ENCODE measurements at regions not wholly inside any gene's neighbourhood (a gene's known extent, or its start where the extent isn't known, plus 50 kb on each side); places are given as distances from the start of the nearest gene placed in this dataset.

DNA sequence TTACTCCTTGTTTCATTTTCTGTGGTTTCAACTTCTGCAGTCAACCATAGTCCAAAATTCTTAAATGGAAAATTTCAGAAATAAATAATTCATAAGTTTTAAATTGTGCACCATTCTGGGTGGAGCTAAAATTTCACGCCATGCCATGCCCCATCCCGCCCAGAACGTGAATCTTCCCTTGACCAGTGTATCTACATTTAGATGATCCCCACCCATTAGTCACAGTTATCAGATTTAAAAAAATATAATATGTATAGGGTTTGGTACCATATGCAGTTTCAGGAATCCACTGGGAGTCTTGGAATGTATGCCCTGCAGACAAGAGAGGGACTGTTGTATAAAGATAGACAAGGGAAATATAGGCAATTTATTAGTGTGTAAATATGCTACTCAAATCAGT lies 759.7 kb upstream of the ZNF608 start:
- Histone ChIP-seq H3K9ac (ENCODE audit: insufficient read length, low read depth) (no peak overlapping the region), H3K4me1 (ENCODE audit: insufficient read depth, insufficient read length) (no peaks in the 10 kb centered on the region), H3K4me3 (ENCODE audit: insufficient read length, low read depth) (no peak overlapping the region), H3K27me3 (ENCODE audit: insufficient read depth, insufficient read length) (no peaks in the 10 kb centered on the region), H3K9me3 (ENCODE audit: insufficient read depth, low read length) (no peaks in the 10 kb centered on the region), H3K36me3 (ENCODE audit: insufficient read depth, insufficient read length, low read length) (no peaks in the 10 kb centered on the region)
- DNase-seq (ENCODE audit: low read depth, low spot score), result no peak
- TF ChIP-seq ZNF274 (IDR thresholded peaks at IDR 0.05; ENCODE audit: low read depth, low read length), result no peak
- no peak for TF ChIP-seq YY1 (IDR thresholded peaks at IDR 0.05; ENCODE audit: insufficient read depth, insufficient read length)
- TF ChIP-seq SUZ12 (IDR thresholded peaks at IDR 0.05; ENCODE audit: extremely low read depth, insufficient read depth, insufficient read length), result no peak

DNA sequence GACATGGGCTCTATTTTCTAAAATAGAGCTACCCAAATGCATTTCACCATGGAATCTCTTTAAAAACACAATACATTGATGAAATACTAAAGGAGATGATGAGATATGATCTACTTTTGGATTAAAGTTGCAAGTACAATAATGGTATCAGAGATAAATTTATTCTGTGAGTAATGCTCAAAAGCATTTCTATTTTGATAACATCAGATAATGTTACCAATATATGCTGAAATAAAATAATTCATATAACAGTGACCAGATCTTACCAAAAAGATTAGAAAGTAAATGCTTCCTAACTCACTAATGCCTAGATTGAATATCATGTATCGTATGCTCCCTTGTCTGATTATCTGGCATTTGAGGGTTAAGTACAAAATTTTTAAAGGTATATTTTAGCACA lies 761.8 kb upstream of the ZNF608 start:
- H3K4me3 ChIP-seq (ENCODE audit: insufficient read length, low read depth), result no peak overlapping the region
- DNase-seq (ENCODE audit: low read depth, low spot score), result no peak
- H3K27me3 ChIP-seq (ENCODE audit: insufficient read depth, insufficient read length), result no peaks in the 10 kb centered on the region
- TF ChIP-seq YY1 (IDR thresholded peaks at IDR 0.05; ENCODE audit: insufficient read depth, insufficient read length), result no peak
- TF ChIP-seq SUZ12 (IDR thresholded peaks at IDR 0.05; ENCODE audit: extremely low read depth, insufficient read depth, insufficient read length), result no peak
- no peak for TF ChIP-seq ZNF274 (IDR thresholded peaks at IDR 0.05; ENCODE audit: low read depth, low read length)
- H3K9me3 ChIP-seq (ENCODE audit: insufficient read depth, low read length), result no peaks in the 10 kb centered on the region
- H3K36me3 ChIP-seq (ENCODE audit: insufficient read depth, insufficient read length, low read length), result no peaks in the 10 kb centered on the region
- no peaks in the 10 kb centered on the region for H3K4me1 ChIP-seq (ENCODE audit: insufficient read depth, insufficient read length)
- no peak overlapping the region for H3K9ac ChIP-seq (ENCODE audit: insufficient read length, low read depth)

DNA sequence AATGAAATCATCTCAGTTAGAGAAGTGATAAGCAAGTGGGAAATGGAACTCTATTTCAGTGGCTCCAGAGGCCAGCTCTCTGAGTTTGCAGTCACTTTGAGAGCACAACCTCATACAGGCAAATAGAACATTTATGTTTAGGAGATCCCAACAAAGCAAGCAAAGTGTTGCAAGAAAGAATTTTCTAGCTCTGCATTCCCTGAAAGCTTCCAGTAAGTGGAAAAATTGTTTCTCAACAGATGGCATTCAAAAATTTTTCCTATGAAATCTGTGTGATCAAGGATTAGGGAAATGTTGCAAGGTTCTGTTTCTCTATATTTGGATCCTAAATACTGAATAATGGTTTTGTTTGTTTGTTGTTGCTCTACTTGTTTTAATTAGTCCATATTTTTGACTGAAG lies 764.2 kb upstream of the ZNF608 start:
- no peaks in the 10 kb centered on the region for H3K4me1 ChIP-seq (ENCODE audit: insufficient read depth, insufficient read length)
- H3K9ac ChIP-seq (ENCODE audit: insufficient read length, low read depth), result no peak overlapping the region
- H3K9me3 ChIP-seq (ENCODE audit: insufficient read depth, low read length), result no peaks in the 10 kb centered on the region
- TF ChIP-seq ZNF274 (IDR thresholded peaks at IDR 0.05; ENCODE audit: low read depth, low read length), result no peak
- no peak for TF ChIP-seq SUZ12 (IDR thresholded peaks at IDR 0.05; ENCODE audit: extremely low read depth, insufficient read depth, insufficient read length)
- TF ChIP-seq YY1 (IDR thresholded peaks at IDR 0.05; ENCODE audit: insufficient read depth, insufficient read length), result no peak
- DNase-seq (ENCODE audit: low read depth, low spot score), result no peak
- no peaks in the 10 kb centered on the region for H3K27me3 ChIP-seq (ENCODE audit: insufficient read depth, insufficient read length)
- H3K4me3 ChIP-seq (ENCODE audit: insufficient read length, low read depth), result no peak overlapping the region
- H3K36me3 ChIP-seq (ENCODE audit: insufficient read depth, insufficient read length, low read length), result no peaks in the 10 kb centered on the region

DNA sequence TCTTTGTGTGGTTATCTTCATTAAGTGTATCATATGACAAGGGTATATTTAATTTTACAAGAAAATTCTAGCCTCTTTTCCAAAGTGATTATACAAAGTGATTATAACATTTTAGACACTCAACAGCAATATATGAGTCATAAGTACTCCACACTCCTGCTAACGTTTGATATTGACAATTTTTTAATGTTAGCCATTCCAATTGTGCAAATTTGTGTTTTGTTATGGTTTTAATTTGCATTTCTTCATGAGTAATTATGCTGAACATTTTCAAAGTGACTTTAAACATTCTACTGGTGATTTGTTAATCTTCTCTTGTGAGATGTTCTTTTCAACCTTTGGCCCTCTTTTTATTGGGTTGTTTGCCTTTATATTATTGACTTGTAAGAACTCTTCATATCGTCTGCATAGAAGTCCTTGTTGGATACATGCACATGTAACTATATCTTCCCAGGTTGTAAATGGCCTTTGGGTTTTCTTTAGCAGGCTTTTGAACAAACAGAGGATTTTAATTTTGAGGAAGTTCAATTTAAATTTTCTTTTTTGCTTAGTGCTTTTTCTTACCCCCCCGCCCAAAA lies 771.6 kb upstream of the ZNF608 start:
- no peaks in the 10 kb centered on the region for H3K4me1 ChIP-seq (ENCODE audit: insufficient read depth, insufficient read length)
- H3K27me3 ChIP-seq (ENCODE audit: insufficient read depth, insufficient read length), result no peaks in the 10 kb centered on the region
- no peaks in the 10 kb centered on the region for H3K36me3 ChIP-seq (ENCODE audit: insufficient read depth, insufficient read length, low read length)
- no peak for TF ChIP-seq SUZ12 (IDR thresholded peaks at IDR 0.05; ENCODE audit: extremely low read depth, insufficient read depth, insufficient read length)
- no peak for TF ChIP-seq YY1 (IDR thresholded peaks at IDR 0.05; ENCODE audit: insufficient read depth, insufficient read length)
- TF ChIP-seq ZNF274 (IDR thresholded peaks at IDR 0.05; ENCODE audit: low read depth, low read length), result no peak
- H3K4me3 ChIP-seq (ENCODE audit: insufficient read length, low read depth), result no peak overlapping the region
- H3K9me3 ChIP-seq (ENCODE audit: insufficient read depth, low read length), result no peaks in the 10 kb centered on the region
- DNase-seq (ENCODE audit: low read depth, low spot score), result no peak
- H3K9ac ChIP-seq (ENCODE audit: insufficient read length, low read depth), result no peak overlapping the region

DNA sequence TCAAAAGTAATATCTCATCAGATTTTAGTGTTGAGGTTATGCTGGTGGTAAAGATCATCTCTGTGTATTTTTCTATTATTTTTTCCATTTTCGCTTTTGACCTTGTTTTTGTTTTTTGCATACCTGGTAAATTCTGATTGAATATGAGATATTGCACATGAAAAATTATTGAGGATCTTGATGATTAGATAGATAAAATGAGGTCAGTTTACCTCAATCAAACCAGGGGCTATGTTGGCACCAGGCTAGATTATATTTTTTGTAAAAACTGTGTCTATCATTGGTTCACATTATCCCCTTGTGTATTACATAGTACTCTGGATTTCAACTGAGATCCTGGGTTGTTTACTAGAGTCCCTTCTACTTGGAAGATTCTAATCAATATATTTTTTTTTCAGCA lies 774.9 kb upstream of the ZNF608 start:
- Histone ChIP-seq H3K9ac (ENCODE audit: insufficient read length, low read depth) (no peak overlapping the region), H3K27me3 (ENCODE audit: insufficient read depth, insufficient read length) (no peaks in the 10 kb centered on the region), H3K4me3 (ENCODE audit: insufficient read length, low read depth) (no peak overlapping the region), H3K36me3 (ENCODE audit: insufficient read depth, insufficient read length, low read length) (no peaks in the 10 kb centered on the region), H3K9me3 (ENCODE audit: insufficient read depth, low read length) (no peaks in the 10 kb centered on the region), H3K4me1 (ENCODE audit: insufficient read depth, insufficient read length) (no peaks in the 10 kb centered on the region)
- no peak for TF ChIP-seq YY1 (IDR thresholded peaks at IDR 0.05; ENCODE audit: insufficient read depth, insufficient read length)
- no peak for TF ChIP-seq ZNF274 (IDR thresholded peaks at IDR 0.05; ENCODE audit: low read depth, low read length)
- TF ChIP-seq SUZ12 (IDR thresholded peaks at IDR 0.05; ENCODE audit: extremely low read depth, insufficient read depth, insufficient read length), result no peak
- DNase-seq (ENCODE audit: low read depth, low spot score), result no peak

DNA sequence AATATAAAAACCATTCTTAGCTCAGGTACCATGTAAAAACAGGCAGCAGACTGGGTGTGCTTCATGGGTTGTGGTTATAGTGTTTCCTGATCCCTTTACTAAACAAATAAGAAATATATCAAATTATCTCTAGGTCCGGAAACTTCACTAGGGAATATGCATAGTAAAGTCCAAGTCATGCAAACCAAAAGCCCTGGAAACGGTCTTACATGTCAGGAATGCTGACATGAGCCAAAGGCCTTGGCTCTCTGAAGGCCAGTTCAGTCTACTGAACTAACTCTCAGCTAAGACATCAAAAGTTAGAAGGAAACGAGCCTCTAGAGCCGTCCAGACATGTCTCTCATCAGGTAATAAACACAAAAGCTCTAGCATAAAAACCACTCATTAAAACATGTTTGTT lies 778.9 kb upstream of the ZNF608 start:
- no peaks in the 10 kb centered on the region for H3K4me1 ChIP-seq (ENCODE audit: insufficient read depth, insufficient read length)
- DNase-seq (ENCODE audit: low read depth, low spot score), result no peak
- H3K9me3 ChIP-seq (ENCODE audit: insufficient read depth, low read length), result no peaks in the 10 kb centered on the region
- H3K4me3 ChIP-seq (ENCODE audit: insufficient read length, low read depth), result no peak overlapping the region
- TF ChIP-seq YY1 (IDR thresholded peaks at IDR 0.05; ENCODE audit: insufficient read depth, insufficient read length), result no peak
- no peak for TF ChIP-seq ZNF274 (IDR thresholded peaks at IDR 0.05; ENCODE audit: low read depth, low read length)
- TF ChIP-seq SUZ12 (IDR thresholded peaks at IDR 0.05; ENCODE audit: extremely low read depth, insufficient read depth, insufficient read length), result no peak
- no peaks in the 10 kb centered on the region for H3K36me3 ChIP-seq (ENCODE audit: insufficient read depth, insufficient read length, low read length)
- no peaks in the 10 kb centered on the region for H3K27me3 ChIP-seq (ENCODE audit: insufficient read depth, insufficient read length)
- H3K9ac ChIP-seq (ENCODE audit: insufficient read length, low read depth), result no peak overlapping the region

DNA sequence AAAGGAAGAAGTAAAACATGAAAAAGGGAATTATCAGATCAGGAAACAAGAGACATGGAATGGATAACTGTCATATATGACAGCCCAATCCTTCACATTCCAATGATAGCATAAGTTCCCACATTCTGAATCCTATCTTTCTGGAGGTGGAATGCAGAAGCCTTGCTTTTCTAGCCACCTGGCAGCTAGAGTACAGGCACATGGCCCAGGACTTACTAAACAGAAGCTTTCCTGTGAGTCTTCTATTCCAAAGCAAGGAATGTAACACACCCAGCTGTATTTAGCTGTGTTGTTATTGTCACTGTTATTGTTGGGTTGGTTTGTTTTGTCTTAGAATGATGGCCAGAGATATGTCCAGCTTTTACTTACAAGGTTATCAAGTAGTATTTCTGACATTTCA lies 780.5 kb upstream of the ZNF608 start:
- no peak for DNase-seq (ENCODE audit: low read depth, low spot score)
- H3K4me1 ChIP-seq (ENCODE audit: insufficient read depth, insufficient read length), result no peaks in the 10 kb centered on the region
- H3K9ac ChIP-seq (ENCODE audit: insufficient read length, low read depth), result no peak overlapping the region
- no peaks in the 10 kb centered on the region for H3K36me3 ChIP-seq (ENCODE audit: insufficient read depth, insufficient read length, low read length)
- no peak for TF ChIP-seq SUZ12 (IDR thresholded peaks at IDR 0.05; ENCODE audit: extremely low read depth, insufficient read depth, insufficient read length)
- no peak for TF ChIP-seq ZNF274 (IDR thresholded peaks at IDR 0.05; ENCODE audit: low read depth, low read length)
- no peak for TF ChIP-seq YY1 (IDR thresholded peaks at IDR 0.05; ENCODE audit: insufficient read depth, insufficient read length)
- no peaks in the 10 kb centered on the region for H3K27me3 ChIP-seq (ENCODE audit: insufficient read depth, insufficient read length)
- H3K4me3 ChIP-seq (ENCODE audit: insufficient read length, low read depth), result no peak overlapping the region
- H3K9me3 ChIP-seq (ENCODE audit: insufficient read depth, low read length), result no peaks in the 10 kb centered on the region
